ENCODE measurements at regions not wholly inside any gene's neighbourhood (a gene's known extent, or its start where the extent isn't known, plus 50 kb on each side); places are given as distances from the start of the nearest gene placed in this dataset.

- no peak for TF ChIP-seq RAD21 (IDR thresholded peaks at IDR 0.05; ENCODE audit: low read depth)
- TF ChIP-seq YY1 (IDR thresholded peaks at IDR 0.05; ENCODE audit: low read depth), result no peak
- TF ChIP-seq ZBTB7A (IDR thresholded peaks at IDR 0.05; ENCODE audit: low read depth), result no peak
- TF ChIP-seq MAX (IDR thresholded peaks at IDR 0.05), result no peak
- no peak for TF ChIP-seq TCF12 (IDR thresholded peaks at IDR 0.05; ENCODE audit: low read depth)
- TF ChIP-seq CREB1 (IDR thresholded peaks at IDR 0.05; ENCODE audit: low read depth), result no peak
- TF ChIP-seq REST (IDR thresholded peaks at IDR 0.05; ENCODE audit: low read depth), result no peak
- TF ChIP-seq TAF1 (IDR thresholded peaks at IDR 0.05; ENCODE audit: low read depth), result no peak
Observed at GRCh38 chr2:139876964-139877363, 1096.8 kb upstream of the NXPH2 start.

All from Ishikawa (cell line).